Lower leg skin (tissue), 3 donors: ENCODE measurements at regions not wholly inside any gene's neighbourhood (a gene's known extent, or its start where the extent isn't known, plus 50 kb on each side); places are given as distances from the start of the nearest gene placed in this dataset.
"Not testable (repeated sequence)": the region's sequence is repeated elsewhere in the genome, so short reads cannot be mapped to it uniquely, and the experiment has no call there.

Experiments
- CTCF ChIP-seq, 3 donors: fragments of 450-650 bp; IDR thresholded peaks; one replicate each; pipeline ENCODE4 v1.5.1; 2016; ENCODE audit warnings: antibody characterized with exemption in 3 of 3, mild to moderate bottlenecking in 3 of 3, moderate library complexity in 2 of 3
- POLR2A ChIP-seq, 2 donors: fragments of 450-650 bp; IDR thresholded peaks; one replicate each; pipeline ENCODE4 v1.6.1; 2016 to 2017; ENCODE audit warnings: antibody characterized with exemption in 2 of 2, mild to moderate bottlenecking in 1 of 2, moderate library complexity in 1 of 2

DNA sequence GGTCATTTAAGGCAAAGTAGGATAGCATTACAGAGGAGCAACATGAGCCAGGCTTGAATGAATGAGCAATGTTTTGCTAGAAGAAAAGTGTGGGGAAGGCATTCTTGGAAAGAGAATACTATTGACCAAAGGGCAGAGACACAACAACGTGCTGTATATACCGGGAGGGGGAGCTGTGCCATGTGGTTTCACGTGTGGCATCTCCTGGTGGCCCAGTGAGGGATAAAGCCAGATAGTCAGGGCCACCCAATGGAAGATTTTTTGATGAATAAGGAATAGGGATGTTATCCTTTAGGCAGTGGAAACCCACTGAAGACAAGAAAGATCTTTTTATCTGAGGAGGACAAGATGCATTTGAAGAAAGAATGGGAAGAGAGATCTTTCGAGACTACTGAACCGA, 90.2 kb downstream of the ATP6V0E2 start:
- not testable (repeated sequence) for TF ChIP-seq POLR2A, CTCF (IDR thresholded peaks at IDR 0.05)
